NB4 (cell line): ENCODE measurements at regions not wholly inside any gene's neighbourhood (a gene's known extent, or its start where the extent isn't known, plus 50 kb on each side); places are given as distances from the start of the nearest gene placed in this dataset.

ENCODE experiments used
- CTCF ChIP-seq: IDR thresholded peaks from one replicate; pipeline ENCODE4 v1.5.1; 2012; ENCODE audit warnings: low read depth, low read length
- TF ChIP-seq, protein P1 (sequence below): IDR thresholded peaks from 2 replicates; pipeline ENCODE4 v1.6.1; 2011; ENCODE audit warnings: low read depth, low read length

- no peak for TF ChIP-seq CTCF
- TF ChIP-seq, protein P1, sequence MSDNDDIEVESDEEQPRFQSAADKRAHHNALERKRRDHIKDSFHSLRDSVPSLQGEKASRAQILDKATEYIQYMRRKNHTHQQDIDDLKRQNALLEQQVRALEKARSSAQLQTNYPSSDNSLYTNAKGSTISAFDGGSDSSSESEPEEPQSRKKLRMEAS = no peak
Measured at GRCh38 chr6:111928139-111928538, 54.9 kb upstream of the FYN start.
